Tibial nerve (tissue), 4 donors: ENCODE measurements at regions not wholly inside any gene's neighbourhood (a gene's known extent, or its start where the extent isn't known, plus 50 kb on each side); places are given as distances from the start of the nearest gene placed in this dataset.

Experiments used
- DNase-seq, 2 donors: peaks; one replicate each; pipeline ENCODE4 v3.0.0-alpha.2; 2019; ENCODE audit warnings: low spot score in 2 of 2
- H3K27ac ChIP-seq, 4 donors: fragments of 200-600 bp; sonication (generic) in 3 of 4; one replicate each; pipeline ENCODE4 v1.5.1; 2017 to 2019; ENCODE audit warnings: mild to moderate bottlenecking in 1 of 4
- H3K27me3 ChIP-seq, 2 donors: fragments of 200-600 bp; sonication (generic) in 1 of 2; one replicate each; pipeline versions ENCODE4 v1.5.1 to v1.6.0; 2017 to 2019
- H3K36me3 ChIP-seq, 3 donors: fragments of 200-600 bp; sonication (generic); one replicate each; pipeline ENCODE4 v1.5.1; 2018 to 2019
- H3K4me1 ChIP-seq, 4 donors: fragments of 200-600 bp; sonication (generic) in 3 of 4; one replicate each; pipeline ENCODE4 v1.5.1; 2017 to 2019
- H3K4me3 ChIP-seq, 4 donors: fragments of 200-600 bp; sonication (generic) in 3 of 4; one replicate each; pipeline ENCODE4 v1.5.1; 2017 to 2019; ENCODE audit warnings: mild to moderate bottlenecking in 1 of 4, moderate library complexity in 1 of 4
- H3K9me3 ChIP-seq, 4 donors: fragments of 200-600 bp; sonication (generic) in 3 of 4; one replicate each; pipeline ENCODE4 v1.5.1; 2017 to 2019
- EP300 ChIP-seq, 2 donors: sonication (generic); formaldehyde crosslinking; IDR thresholded peaks; one replicate each; pipeline ENCODE4 v1.6.1; 2017; ENCODE audit warnings: antibody characterized with exemption in 2 of 2, mild to moderate bottlenecking in 1 of 2
- POLR2A ChIP-seq, 2 donors: fragments of 450-650 bp; IDR thresholded peaks; one replicate each; pipeline ENCODE4 v1.6.1; 2017; ENCODE audit warnings: antibody characterized with exemption in 2 of 2, mild to moderate bottlenecking in 2 of 2, moderate library complexity in 2 of 2
- WGBS, 2 donors: methylation state at CpG; one replicate each; pipeline ENCODE4 v1.1.5; 2018; 5-methylcytosine and 5-hydroxymethylcytosine counted together
- TF ChIP-seq, protein P1 (sequence below), 5 experiments: fragments of 200-600 bp in 3 of 5; fragments of 450-650 bp in 2 of 5; sonication (generic) in 3 of 5; IDR thresholded peaks; one replicate each; pipeline ENCODE4 v1.5.1; 2016 to 2019; ENCODE audit warnings: antibody characterized with exemption in 5 of 5, mild to moderate bottlenecking in 3 of 5, moderate library complexity in 2 of 5

DNA sequence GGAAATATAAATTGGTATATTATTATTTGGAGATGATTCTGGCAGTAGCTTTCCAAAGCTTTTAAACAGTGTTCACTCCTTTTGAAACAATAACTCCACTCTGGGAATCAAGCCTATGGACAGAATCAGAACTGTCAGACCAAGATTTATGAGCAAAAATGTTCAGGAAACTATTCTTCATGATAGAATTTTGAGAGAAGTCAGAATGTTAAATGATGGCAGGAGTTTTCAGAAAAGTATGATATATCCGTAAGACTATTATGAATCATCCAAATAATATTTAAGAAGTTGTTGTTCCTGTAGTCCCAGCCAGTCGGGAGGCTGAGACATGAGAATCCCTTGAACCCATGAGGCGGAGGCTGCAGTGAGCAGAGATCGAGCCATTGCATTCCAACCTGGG is 50.5 kb upstream of the ADGRG2 start:
- TF ChIP-seq EP300 (IDR thresholded peaks at IDR 0.05) (no peak), POLR2A (IDR thresholded peaks at IDR 0.05) (no peak)
- TF ChIP-seq, protein P1, sequence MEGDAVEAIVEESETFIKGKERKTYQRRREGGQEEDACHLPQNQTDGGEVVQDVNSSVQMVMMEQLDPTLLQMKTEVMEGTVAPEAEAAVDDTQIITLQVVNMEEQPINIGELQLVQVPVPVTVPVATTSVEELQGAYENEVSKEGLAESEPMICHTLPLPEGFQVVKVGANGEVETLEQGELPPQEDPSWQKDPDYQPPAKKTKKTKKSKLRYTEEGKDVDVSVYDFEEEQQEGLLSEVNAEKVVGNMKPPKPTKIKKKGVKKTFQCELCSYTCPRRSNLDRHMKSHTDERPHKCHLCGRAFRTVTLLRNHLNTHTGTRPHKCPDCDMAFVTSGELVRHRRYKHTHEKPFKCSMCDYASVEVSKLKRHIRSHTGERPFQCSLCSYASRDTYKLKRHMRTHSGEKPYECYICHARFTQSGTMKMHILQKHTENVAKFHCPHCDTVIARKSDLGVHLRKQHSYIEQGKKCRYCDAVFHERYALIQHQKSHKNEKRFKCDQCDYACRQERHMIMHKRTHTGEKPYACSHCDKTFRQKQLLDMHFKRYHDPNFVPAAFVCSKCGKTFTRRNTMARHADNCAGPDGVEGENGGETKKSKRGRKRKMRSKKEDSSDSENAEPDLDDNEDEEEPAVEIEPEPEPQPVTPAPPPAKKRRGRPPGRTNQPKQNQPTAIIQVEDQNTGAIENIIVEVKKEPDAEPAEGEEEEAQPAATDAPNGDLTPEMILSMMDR (IDR thresholded peaks at IDR 0.05) = no peak
- H3K9me3 ChIP-seq = no peaks in the 10 kb centered on the region
- H3K36me3 ChIP-seq = no peaks in the 10 kb centered on the region
- 70 to 79% methylated on average over 4 of the region's 4 CpGs for WGBS, 2 donors
- H3K4me3 ChIP-seq = no peak overlapping the region
- no peaks in the 10 kb centered on the region for H3K27me3 ChIP-seq
- no peaks in the 10 kb centered on the region for H3K4me1 ChIP-seq
- H3K27ac ChIP-seq = no peak overlapping the region
- no peak for DNase-seq

- no peaks in the 10 kb centered on the region for H3K4me1 ChIP-seq
- no peaks in the 10 kb centered on the region for H3K36me3 ChIP-seq
- peak; percentile 6 to 15 for DNase-seq
- H3K4me3 ChIP-seq = no peak overlapping the region
- 61 to 69% methylated on average over 10 of the region's 10 CpGs for WGBS, 2 donors
- H3K27me3 ChIP-seq = no peaks in the 10 kb centered on the region
- H3K9me3 ChIP-seq = no peaks in the 10 kb centered on the region
- TF ChIP-seq, protein P1 (IDR thresholded peaks at IDR 0.05) = no peak
- TF ChIP-seq EP300 (IDR thresholded peaks at IDR 0.05) (peak in 1 of 2 donors; percentile 13), POLR2A (IDR thresholded peaks at IDR 0.05) (no peak)
- peak overlapping the region in 1 of 4 donors; percentile 66 for H3K27ac ChIP-seq
Measured at GRCh38 chrX:19174401-19175025, 52.2 kb upstream of the ADGRG2 start.

DNA sequence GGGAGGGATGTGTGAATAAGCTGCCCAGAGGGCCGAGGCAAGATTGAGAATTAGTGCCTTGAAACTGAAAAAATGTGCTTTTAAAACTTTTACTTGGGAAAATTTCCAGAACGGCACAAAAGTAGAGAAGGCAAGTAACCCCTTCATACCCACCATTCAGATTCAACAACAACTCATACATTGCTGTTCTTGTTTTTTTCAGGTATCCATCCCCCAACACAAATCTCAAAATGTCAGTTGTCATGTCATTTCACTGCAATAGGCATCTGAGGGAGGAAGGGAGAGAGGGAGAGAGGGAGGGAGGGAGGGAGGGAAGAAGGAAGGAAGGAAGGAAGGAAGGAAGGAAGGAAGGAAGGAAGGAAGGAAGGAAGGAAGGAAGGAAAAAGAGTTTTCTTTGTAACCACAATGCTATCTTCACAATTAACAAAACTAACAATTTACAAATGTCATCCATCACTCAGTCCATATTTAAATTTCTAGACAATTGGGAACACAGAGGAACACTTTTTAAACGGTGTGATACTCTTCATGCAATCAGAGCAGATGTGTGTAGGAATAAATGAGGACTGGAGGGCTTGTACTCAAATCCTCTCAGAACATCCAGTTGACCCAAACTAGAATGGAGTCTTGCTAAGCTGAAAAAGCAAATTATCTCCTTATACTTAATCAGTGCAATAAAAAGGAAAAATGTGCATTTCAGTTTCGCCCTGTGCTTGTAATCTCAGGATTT is 54.8 kb upstream of the ADGRG2 start:
- Histone ChIP-seq H3K4me3 (no peak overlapping the region), H3K27me3 (no peaks in the 10 kb centered on the region), H3K4me1 (no peaks in the 10 kb centered on the region), H3K27ac (no peak overlapping the region), H3K36me3 (no peaks in the 10 kb centered on the region), H3K9me3 (no peaks in the 10 kb centered on the region)
- DNase-seq = no peak
- TF ChIP-seq POLR2A (IDR thresholded peaks at IDR 0.05) = no peak
- no peak for TF ChIP-seq EP300 (IDR thresholded peaks at IDR 0.05)
- TF ChIP-seq, protein P1 (IDR thresholded peaks at IDR 0.05) = no peak
- WGBS, 2 donors = 21 to 29% methylated on average over 4 of the region's 4 CpGs

DNA sequence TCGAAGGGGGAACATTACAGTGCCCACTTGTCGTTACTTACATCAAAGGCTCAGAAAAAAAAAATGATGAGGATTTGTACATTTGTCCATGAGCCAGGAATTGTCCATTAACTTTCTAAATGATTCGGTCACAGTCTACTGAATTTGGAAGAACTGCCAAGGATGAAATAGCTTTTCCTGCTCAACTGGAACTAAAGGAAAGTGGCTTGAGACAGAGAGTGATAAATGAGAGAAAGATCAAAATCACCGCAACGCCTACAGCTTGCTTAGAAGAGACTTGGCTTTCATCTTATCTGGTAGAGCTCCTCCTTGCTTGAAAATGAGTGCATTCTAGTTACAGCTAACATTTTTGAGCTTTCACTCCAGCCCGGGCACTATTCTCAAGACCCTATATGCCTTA is 55.5 kb upstream of the ADGRG2 start:
- no peak for DNase-seq
- 27 to 58% methylated on average over 6 of the region's 6 CpGs for WGBS, 2 donors
- no peak overlapping the region for H3K4me3 ChIP-seq

GRCh38 chrX:19178402-19178801 is 56.1 kb upstream of the ADGRG2 start:
- H3K27ac ChIP-seq = no peak overlapping the region
- H3K27me3 ChIP-seq = no peaks in the 10 kb centered on the region
- TF ChIP-seq, protein P1 (IDR thresholded peaks at IDR 0.05) = no peak
- no peak for TF ChIP-seq EP300 (IDR thresholded peaks at IDR 0.05)
- TF ChIP-seq POLR2A (IDR thresholded peaks at IDR 0.05) = no peak
- no peaks in the 10 kb centered on the region for H3K9me3 ChIP-seq
- H3K36me3 ChIP-seq = no peaks in the 10 kb centered on the region
- 90 to 92% methylated on average over 6 of the region's 6 CpGs for WGBS, 2 donors
- no peak overlapping the region for H3K4me3 ChIP-seq
- no peaks in the 10 kb centered on the region for H3K4me1 ChIP-seq
- no peak for DNase-seq

More for the DNA sequence above, 55.5 kb upstream of the ADGRG2 start:
- Histone ChIP-seq H3K27ac (no peak overlapping the region), H3K36me3 (no peaks in the 10 kb centered on the region), H3K27me3 (no peaks in the 10 kb centered on the region), H3K4me1 (no peaks in the 10 kb centered on the region), H3K9me3 (no peaks in the 10 kb centered on the region)
- no peak for TF ChIP-seq EP300 (IDR thresholded peaks at IDR 0.05)
- no peak for TF ChIP-seq POLR2A (IDR thresholded peaks at IDR 0.05)
- TF ChIP-seq, protein P1 (IDR thresholded peaks at IDR 0.05) = no peak
